ENCODE measurements at regions not wholly inside any gene's neighbourhood (a gene's known extent, or its start where the extent isn't known, plus 50 kb on each side); places are given as distances from the start of the nearest gene placed in this dataset.

GRCh38 chr5:56492812-56493211, 259.7 kb upstream of the ANKRD55 start:
- Histone ChIP-seq H3K27ac (ENCODE audit: low read depth in 1 of 2, low read length in 2 of 2) (no peak overlapping the region), H3K36me3 (replicated peaks in 1 of 2; ENCODE audit: control insufficient read depth in 1 of 2, insufficient read depth in 2 of 2, low read length in 2 of 2) (no peaks in the 10 kb centered on the region), H3K79me2 (ENCODE audit: insufficient read depth, low read length) (no peaks in the 10 kb centered on the region), H3K27me3 (ENCODE audit: control insufficient read depth in 2 of 2, insufficient read depth in 2 of 2, low read length in 2 of 2) (no peaks in the 10 kb centered on the region), H3K4me2 (replicated peaks; ENCODE audit: extremely low read depth, low read length, poor library complexity, severe bottlenecking) (no peak overlapping the region), H2AFZ (ENCODE audit: insufficient read depth, low read depth, low read length, poor library complexity, severe bottlenecking) (no peak overlapping the region), H3K4me3 (replicated peaks in 1 of 3; ENCODE audit: low read depth in 2 of 3, low read length in 3 of 3) (no peak overlapping the region), H3K9ac (ENCODE audit: insufficient read depth, low read length, poor library complexity, severe bottlenecking) (no peak overlapping the region), H3K9me3 (replicated peaks in 1 of 2; ENCODE audit: control insufficient read depth in 1 of 2, insufficient read depth in 1 of 2, low read length in 2 of 2) (peaks cover 0 to 2% of the 10 kb centered on the region in 2 donors), H3K4me1 (ENCODE audit: control insufficient read depth in 1 of 2, insufficient read depth in 2 of 2, low read length in 2 of 2) (peaks cover 18 to 19% of the 10 kb centered on the region in 2 donors), H4K20me1 (ENCODE audit: insufficient read depth, low read length) (no peaks in the 10 kb centered on the region)
- peaks cover 20% of the 10 kb centered on the region for H3K4me1 Mint-ChIP-seq
- peaks cover 0 to 8% (median 4%) of the 10 kb centered on the region in 7 donors for H3K9me3 Mint-ChIP-seq
- DNase-seq: no peak
- H3K27ac Mint-ChIP-seq: no peak overlapping the region
- intact Hi-C loops (cut with micrococcal nuclease): no loop called here
- peaks cover 0 to 4% of the 10 kb centered on the region in 2 donors for H3K36me3 Mint-ChIP-seq
- H3K4me3 Mint-ChIP-seq: no peak overlapping the region
- H3K27me3 Mint-ChIP-seq (ENCODE audit: low read depth in 3 of 3): peaks cover 0 to 6% (median 0%) of the 10 kb centered on the region in 3 donors
- TF ChIP-seq CTCF (IDR thresholded peaks at IDR 0.05): no peak
- 88% methylated on average over 5 of the region's 5 CpGs for WGBS (ENCODE audit: insufficient coverage)

GRCh38 chr5:56490971-56491468, 257.9 kb upstream of the ANKRD55 start:
- H3K4me1 Mint-ChIP-seq: peaks cover 11% of the 10 kb centered on the region
- Histone ChIP-seq H3K4me3 (replicated peaks in 1 of 3; ENCODE audit: low read depth in 2 of 3, low read length in 3 of 3) (no peak overlapping the region), H4K20me1 (ENCODE audit: insufficient read depth, low read length) (no peaks in the 10 kb centered on the region), H2AFZ (ENCODE audit: insufficient read depth, low read depth, low read length, poor library complexity, severe bottlenecking) (no peak overlapping the region), H3K4me2 (replicated peaks; ENCODE audit: extremely low read depth, low read length, poor library complexity, severe bottlenecking) (no peak overlapping the region), H3K79me2 (ENCODE audit: insufficient read depth, low read length) (no peaks in the 10 kb centered on the region), H3K4me1 (ENCODE audit: control insufficient read depth in 1 of 2, insufficient read depth in 2 of 2, low read length in 2 of 2) (peaks cover 9 to 10% of the 10 kb centered on the region in 2 donors), H3K27ac (ENCODE audit: low read depth in 1 of 2, low read length in 2 of 2) (no peak overlapping the region), H3K27me3 (ENCODE audit: control insufficient read depth in 2 of 2, insufficient read depth in 2 of 2, low read length in 2 of 2) (no peaks in the 10 kb centered on the region), H3K36me3 (replicated peaks in 1 of 2; ENCODE audit: control insufficient read depth in 1 of 2, insufficient read depth in 2 of 2, low read length in 2 of 2) (no peaks in the 10 kb centered on the region), H3K9ac (ENCODE audit: insufficient read depth, low read length, poor library complexity, severe bottlenecking) (no peak overlapping the region), H3K9me3 (replicated peaks in 1 of 2; ENCODE audit: control insufficient read depth in 1 of 2, insufficient read depth in 1 of 2, low read length in 2 of 2) (peaks cover 4 to 7% of the 10 kb centered on the region in 2 donors)
- DNase-seq: peak in 1 of 3 donors; percentile 14
- H3K36me3 Mint-ChIP-seq: peaks cover 2 to 7% of the 10 kb centered on the region in 2 donors
- H3K9me3 Mint-ChIP-seq: peaks cover 6 to 18% (median 12%) of the 10 kb centered on the region in 7 donors
- intact Hi-C loops (cut with micrococcal nuclease): no loop called here
- H3K27ac Mint-ChIP-seq: no peak overlapping the region
- TF ChIP-seq CTCF (IDR thresholded peaks at IDR 0.05): no peak
- 80% methylated on average over 4 of the region's 9 CpGs for WGBS (ENCODE audit: insufficient coverage)
- H3K4me3 Mint-ChIP-seq: no peak overlapping the region
- peaks cover 0 to 8% (median 0%) of the 10 kb centered on the region in 3 donors for H3K27me3 Mint-ChIP-seq (ENCODE audit: low read depth in 3 of 3)
